ENCODE measurements at regions not wholly inside any gene's neighbourhood (a gene's known extent, or its start where the extent isn't known, plus 50 kb on each side); places are given as distances from the start of the nearest gene placed in this dataset.
"Not testable (repeated sequence)": the region's sequence is repeated elsewhere in the genome, so short reads cannot be mapped to it uniquely, and the experiment has no call there.

- DNase-seq: no peak
Observed at GRCh38 chr4:138347561-138347960, 105.4 kb upstream of the SLC7A11 start.

- DNase-seq: no peak
Observed at GRCh38 chr4:138344851-138345250, 102.7 kb upstream of the SLC7A11 start.

DNA sequence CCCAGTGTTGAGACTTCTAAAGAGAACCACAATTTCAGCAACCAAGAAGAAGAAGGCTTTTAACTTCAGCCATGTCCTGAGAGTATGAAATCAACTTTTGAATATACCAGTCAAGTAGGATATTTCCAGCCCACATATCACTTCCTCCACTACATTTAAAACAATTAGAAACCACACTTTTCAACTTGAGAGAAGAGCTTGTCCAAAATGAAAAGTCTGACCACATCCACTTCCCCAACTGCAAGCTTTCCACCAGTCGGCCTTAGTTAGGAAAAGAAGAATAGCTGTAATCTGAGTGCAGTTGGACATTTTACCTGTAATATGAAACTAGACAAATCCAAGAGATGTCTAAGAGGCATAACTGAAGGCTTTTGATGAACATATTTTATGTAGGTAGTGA lies 101.9 kb upstream of the SLC7A11 start:
- no peak for DNase-seq

DNA sequence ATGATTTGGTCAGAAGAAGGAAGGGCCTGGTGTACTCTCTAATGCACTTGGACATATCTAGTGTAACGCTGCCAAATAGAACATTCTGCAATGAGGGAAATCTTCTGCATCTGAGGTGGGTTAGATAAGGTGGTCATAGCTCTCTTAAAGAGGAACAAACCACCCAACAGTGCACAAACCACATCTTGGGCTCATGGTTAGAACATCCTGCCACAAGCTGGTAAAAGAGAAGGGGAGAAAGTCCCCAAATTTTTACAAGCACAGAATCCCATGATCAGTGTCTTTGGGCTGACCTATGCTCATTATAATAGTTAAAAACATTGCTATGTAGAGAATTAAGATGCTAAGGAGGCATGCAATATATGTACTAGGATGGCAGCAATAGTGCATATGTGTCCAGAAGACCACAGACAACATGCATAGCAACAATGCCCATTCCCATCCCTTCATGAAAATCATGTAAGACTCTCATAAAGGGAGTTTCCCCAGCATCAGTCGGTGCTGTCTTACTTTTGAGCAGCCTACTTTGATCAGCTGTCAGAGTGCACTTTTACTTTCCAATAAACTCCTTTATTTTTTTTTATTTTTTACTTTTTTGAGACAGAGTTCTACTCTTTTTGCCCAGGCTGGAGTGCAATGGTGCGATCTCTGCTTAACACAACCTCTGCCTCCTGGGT lies 99.7 kb upstream of the SLC7A11 start:
- DNase-seq: no peak

- no peak for DNase-seq
Observed at GRCh38 chr4:138338840-138339239, 96.7 kb upstream of the SLC7A11 start.

DNA sequence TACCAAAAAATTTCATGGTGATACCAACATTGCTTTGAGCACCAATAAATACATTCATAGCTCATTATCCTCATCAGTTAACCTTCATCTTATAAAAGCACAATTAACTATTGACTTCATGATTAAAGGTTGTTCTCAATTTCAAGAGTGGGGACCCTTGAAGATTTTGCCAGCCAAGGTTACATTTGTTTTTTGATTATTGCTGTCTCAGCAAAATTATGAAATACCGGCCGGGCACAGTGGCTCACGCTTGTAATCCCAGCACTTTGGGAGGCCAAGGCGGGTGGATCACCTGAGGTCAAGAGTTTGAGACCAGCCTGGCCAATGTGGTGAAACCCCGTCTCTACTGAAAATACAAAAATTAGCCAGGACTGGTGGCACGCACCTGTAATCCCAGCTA lies 96.1 kb upstream of the SLC7A11 start:
- DNase-seq: not testable (repeated sequence)

DNA sequence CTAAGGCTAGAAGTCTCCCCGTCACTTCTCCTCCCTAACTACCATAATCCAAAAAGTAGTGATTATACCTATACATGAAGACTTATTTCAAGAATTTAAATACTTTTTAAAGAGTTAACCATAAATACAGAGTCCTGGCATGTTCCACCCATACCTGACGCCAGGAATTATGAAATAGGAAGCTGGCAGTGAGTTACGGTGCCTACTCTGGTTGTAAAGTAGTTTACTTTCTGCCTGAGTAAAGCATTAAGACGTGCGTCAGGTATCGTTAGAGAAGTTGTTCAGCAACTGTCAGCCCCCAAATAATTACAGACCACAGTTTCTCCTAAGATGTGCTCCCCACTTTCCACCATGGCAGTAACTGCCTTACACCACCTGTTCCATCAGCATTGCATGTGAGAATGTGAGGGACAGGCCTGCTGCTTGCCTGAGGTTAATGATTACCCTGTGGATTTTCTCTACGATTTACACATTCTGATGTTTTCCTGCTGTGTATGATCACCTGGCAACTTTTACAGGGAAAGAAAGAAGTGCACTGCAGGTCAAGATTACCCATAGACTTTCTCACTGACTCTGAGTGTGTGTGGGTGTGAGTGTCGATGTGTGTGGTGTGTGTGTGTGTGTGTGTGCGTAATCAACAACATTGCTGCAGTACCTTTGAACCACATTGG lies 92.3 kb upstream of the SLC7A11 start:
- no peak for DNase-seq

DNA sequence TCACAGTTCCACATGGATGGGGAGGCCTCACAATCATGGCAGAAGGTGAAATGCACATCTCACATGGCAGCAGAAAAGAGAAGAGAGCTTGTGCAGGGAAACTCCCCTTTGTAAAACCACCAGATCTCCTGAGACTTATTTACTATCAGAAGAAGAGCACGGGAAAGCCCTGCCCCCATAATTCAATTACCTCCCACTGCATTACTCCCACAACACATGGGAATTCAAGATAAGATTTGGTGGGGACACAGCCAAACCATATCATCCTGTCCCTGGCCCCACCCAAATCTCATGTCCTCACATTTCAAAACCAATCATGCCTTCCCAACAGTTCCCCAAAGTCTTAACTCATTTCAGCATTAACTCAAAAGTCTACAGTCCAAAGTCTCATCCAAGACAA lies 90.3 kb upstream of the SLC7A11 start:
- DNase-seq: not testable (repeated sequence)

GRCh38 chr4:138330531-138330930 lies 88.4 kb upstream of the SLC7A11 start:
- DNase-seq: no peak

- no peak for DNase-seq
Observed at GRCh38 chr4:138329506-138330070, 87.4 kb upstream of the SLC7A11 start.

DNA sequence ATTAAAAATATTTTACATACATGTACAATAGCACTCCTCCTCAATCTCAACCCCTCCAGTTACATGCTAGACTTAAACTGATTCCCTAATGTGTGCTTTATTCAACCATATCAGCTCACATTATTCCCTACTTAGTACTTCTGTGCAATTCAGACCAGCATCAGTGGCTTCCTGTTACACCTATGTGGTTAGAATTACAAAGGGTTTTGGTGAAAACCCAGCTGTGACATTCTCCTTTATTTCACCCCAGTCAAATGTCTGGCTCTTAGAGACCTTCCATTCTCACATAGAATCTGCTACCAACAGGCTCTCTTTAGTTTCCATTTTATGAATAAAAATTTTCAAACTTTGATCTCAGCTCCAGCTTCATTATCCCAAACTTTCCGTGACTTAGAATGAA lies 85.2 kb upstream of the SLC7A11 start:
- DNase-seq: no peak

GRCh38 chr4:138320831-138321230 lies 78.7 kb upstream of the SLC7A11 start:
- DNase-seq: no peak

- no peak for DNase-seq
Observed at GRCh38 chr4:138320030-138320429, 77.9 kb upstream of the SLC7A11 start.

DNA sequence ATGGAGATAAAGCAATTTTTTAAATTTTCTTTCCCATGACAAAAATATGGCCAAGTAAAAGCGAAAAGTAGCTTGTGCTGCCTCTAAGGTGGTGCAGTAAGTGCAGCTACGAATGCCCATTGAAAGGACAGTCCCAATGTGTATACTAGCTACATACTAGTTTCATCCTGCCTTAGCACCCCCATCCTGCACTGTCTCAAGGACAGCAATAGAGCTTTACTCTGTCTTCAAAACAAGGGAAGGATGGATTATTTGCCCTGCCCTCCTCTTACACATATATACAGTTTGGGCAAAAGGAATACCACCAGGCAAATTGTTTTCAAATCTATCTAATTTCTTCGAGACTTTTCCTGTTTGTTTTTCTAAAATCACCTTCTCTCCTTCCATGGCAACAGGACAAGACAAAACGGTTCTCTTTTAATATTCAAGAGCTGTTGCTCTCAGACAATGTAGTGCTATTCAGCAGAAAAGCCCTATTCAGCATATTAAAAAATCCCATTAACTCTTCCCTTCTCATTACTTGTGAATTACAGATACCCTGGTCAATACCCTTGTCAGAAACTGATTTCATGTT lies 75.1 kb upstream of the SLC7A11 start:
- DNase-seq: no peak

DNA sequence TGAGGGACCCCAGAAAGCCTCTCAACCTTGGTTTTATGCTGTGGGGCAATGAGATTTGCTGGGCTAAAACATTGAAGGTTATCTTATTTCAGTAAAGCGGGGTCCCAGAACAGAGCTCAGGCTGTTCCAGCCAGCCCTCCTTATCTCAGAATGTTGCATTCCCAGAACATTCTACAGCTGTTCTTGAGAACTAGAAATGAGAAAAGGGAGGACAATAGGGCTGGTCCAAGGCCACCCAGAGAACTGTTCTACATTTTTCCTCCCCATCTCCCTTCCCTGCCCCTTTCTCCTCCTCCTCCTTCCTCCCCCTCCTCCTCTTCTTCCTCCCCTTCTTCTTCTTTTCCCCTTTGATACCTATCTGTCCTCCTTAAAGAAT lies 70.4 kb upstream of the SLC7A11 start:
- no peak for DNase-seq

DNA sequence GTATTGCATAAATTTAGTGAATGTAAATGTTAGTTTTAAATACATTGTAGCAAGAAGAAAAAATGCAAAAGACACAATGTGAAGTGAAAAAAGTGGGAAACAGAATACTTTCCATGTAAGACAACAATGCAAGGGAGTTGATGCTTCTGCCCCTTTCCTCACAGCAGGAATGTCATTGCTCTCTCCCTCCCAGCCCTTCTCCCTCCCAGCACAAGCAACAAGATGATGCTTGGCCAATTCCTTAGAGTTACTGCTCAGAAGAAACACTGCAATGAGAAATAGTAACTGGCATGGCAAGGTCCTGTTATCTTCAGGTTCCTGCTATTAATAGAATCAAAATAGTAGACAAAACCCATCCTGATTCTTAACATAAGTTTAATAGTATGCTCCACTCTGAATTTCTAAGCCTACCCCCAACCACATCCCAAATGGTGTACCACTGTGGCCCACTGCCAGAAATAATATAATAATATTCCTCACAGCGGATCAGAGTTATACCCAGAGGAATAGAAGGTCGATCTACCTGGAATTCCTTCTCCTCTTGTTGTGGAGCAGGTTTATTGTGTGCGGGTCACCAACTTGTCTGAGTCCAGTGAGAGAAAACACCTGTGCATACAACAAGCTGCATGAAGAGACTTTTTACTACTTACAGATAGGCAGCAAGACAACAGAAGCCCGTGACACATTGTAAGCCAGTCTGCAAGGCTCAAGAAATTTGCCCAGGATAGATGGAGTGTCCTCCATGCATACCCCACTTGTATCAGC lies 69.8 kb upstream of the SLC7A11 start:
- DNase-seq: no peak

DNA sequence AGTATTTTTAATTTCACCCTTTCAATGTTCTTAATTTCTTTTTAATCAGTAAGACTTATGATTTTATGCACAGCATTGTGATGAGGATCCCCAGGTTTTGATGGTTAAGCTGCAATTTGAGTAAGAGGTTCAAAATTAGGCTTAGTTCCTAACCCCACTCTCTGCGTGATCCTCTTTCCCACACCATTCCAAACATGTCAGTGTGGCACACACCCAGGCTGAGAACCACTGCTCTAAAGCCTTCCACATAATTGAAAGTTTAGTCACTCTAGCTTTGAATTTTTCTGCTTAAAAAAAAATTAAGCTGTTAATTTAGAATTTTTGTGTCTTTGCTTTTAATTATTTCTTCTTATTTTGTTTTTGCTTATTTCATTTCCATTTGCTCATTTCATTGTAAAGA lies 68.8 kb upstream of the SLC7A11 start:
- no peak for DNase-seq

GRCh38 chr4:138310498-138310897 lies 68.3 kb upstream of the SLC7A11 start:
- no peak for DNase-seq

DNA sequence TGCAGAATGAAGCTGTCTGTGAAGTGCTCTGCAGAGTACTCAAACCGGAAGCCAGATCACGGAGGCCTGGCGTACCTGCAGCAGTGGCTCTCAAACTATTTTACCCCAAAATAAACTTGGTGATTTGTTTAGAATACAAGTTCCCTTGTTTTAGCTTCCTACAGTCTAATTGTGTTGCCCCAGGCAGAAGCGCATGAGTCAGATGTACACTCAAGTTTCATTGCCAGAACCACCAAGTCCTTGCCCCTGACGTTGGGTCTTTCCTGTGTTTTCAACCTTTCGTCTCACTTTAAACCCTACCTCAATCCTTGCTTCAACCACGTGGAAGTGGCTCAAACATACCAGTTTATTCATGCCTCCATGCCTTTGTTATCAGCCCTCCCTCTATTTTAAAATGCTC lies 66.2 kb upstream of the SLC7A11 start:
- no peak for DNase-seq

GRCh38 chr4:138307319-138307718 lies 65.2 kb upstream of the SLC7A11 start:
- no peak for DNase-seq

GRCh38 chr4:138305050-138305449 lies 62.9 kb upstream of the SLC7A11 start:
- DNase-seq: no peak

DNA sequence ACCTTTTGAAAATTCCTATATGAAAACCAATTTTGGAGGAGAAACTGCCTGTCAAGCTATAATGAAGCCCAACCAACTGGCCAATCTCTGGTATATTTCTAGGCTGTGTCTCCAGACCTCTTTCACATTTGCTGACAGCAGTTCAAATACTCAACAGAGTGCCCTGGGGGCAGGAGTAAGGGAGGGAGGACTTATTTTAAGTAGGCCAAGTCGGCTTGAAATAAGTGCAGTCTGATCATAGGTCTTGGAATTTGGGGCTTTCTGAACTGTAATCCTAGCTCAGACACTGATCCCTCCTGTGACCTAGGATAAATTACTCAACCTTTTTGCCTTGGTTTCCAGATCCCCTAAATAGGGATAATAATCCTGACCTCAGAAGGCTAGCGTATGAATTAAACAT lies 59.4 kb upstream of the SLC7A11 start:
- no peak for DNase-seq

GRCh38 chr4:138300616-138301015 lies 58.5 kb upstream of the SLC7A11 start:
- no peak for DNase-seq

GRCh38 chr4:138299881-138300280 lies 57.7 kb upstream of the SLC7A11 start:
- DNase-seq: no peak
